ENCODE measurements at regions not wholly inside any gene's neighbourhood (a gene's known extent, or its start where the extent isn't known, plus 50 kb on each side); places are given as distances from the start of the nearest gene placed in this dataset.

DNA sequence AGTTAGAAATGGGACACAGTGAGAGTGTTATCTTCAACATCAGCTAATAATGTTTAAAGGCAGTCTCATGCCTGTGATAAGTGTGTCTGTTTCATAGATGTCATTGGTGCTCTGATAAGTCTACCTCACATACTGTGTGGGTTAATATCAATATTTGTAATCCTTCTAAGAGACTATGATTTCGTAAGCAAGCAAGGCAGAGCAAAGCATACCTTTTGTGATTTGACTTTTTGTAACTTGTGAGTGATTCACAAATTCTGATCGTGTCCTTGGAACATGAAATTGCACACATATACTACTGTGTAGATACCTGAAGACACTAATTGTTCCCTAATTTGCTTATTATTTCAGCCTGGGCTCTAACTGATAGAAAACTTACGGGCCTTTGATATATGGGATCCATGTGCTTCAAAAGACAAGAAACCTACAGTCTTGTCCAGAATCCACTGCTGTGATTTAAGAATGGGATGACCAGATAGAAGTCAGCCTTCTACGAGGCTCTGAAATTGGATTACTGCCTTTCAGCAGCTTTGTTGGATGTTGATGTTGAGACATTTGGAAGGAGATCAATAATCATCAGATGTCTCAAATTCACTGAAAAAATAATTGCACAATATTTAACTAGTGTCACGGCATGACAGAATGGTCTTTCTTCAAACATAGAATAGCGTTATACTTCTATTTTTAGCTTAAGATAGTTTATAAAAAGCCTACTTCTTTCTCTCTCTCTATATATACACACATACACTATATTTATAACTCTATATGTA, 63.2 kb upstream of the KLF6 start:
- no peak for DNase-seq
- H3K36me3 Mint-ChIP-seq, result peaks cover 3% of the 10 kb centered on the region
- H3K27ac Mint-ChIP-seq, result no peak overlapping the region
- peaks cover 35% of the 10 kb centered on the region for H3K4me1 Mint-ChIP-seq
- H3K4me3 Mint-ChIP-seq, result no peak overlapping the region
- H3K9me3 Mint-ChIP-seq, result peaks cover 2% of the 10 kb centered on the region
- no peaks in the 10 kb centered on the region for H3K27me3 Mint-ChIP-seq

DNA sequence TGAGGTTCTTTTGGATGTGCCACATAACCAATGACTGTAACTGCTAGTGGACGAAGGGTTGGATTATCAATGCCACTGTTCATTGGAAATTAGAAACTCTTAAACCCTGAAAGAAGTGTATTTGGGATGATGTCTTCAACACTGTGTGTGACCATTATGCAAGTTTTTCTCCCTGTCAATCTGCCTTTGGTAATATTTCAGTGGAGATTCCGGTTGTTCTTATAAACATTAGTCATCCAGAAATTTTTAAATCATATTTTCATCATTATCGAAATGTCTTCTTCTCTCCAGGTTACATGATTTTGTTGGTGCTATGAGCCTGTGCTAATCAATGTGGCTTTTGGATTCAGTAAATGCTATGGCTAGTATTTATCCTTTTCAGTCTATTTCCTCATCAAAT, 61.7 kb upstream of the KLF6 start:
- no peak for DNase-seq
- Mint-ChIP-seq H3K27ac (no peak overlapping the region), H3K4me3 (no peak overlapping the region), H3K27me3 (no peaks in the 10 kb centered on the region), H3K4me1 (peaks cover 21% of the 10 kb centered on the region), H3K9me3 (peaks cover 2% of the 10 kb centered on the region), H3K36me3 (peaks cover 3% of the 10 kb centered on the region)

- peaks cover 6% of the 10 kb centered on the region for H3K4me1 Mint-ChIP-seq
- H3K27ac Mint-ChIP-seq, result no peak overlapping the region
- no peak overlapping the region for H3K4me3 Mint-ChIP-seq
- no peaks in the 10 kb centered on the region for H3K27me3 Mint-ChIP-seq
- peaks cover 2% of the 10 kb centered on the region for H3K9me3 Mint-ChIP-seq
- no peaks in the 10 kb centered on the region for H3K36me3 Mint-ChIP-seq
- DNase-seq, result no peak
Observed at GRCh38 chr10:3844491-3845025, 59.5 kb upstream of the KLF6 start.

GRCh38 chr10:3838460-3839437, 53.7 kb upstream of the KLF6 start:
- Mint-ChIP-seq H3K4me3 (no peak overlapping the region), H3K4me1 (peaks cover 30% of the 10 kb centered on the region), H3K27ac (no peak overlapping the region), H3K9me3 (no peaks in the 10 kb centered on the region), H3K27me3 (no peaks in the 10 kb centered on the region), H3K36me3 (peaks cover 2% of the 10 kb centered on the region)
- DNase-seq, result no peak

DNA sequence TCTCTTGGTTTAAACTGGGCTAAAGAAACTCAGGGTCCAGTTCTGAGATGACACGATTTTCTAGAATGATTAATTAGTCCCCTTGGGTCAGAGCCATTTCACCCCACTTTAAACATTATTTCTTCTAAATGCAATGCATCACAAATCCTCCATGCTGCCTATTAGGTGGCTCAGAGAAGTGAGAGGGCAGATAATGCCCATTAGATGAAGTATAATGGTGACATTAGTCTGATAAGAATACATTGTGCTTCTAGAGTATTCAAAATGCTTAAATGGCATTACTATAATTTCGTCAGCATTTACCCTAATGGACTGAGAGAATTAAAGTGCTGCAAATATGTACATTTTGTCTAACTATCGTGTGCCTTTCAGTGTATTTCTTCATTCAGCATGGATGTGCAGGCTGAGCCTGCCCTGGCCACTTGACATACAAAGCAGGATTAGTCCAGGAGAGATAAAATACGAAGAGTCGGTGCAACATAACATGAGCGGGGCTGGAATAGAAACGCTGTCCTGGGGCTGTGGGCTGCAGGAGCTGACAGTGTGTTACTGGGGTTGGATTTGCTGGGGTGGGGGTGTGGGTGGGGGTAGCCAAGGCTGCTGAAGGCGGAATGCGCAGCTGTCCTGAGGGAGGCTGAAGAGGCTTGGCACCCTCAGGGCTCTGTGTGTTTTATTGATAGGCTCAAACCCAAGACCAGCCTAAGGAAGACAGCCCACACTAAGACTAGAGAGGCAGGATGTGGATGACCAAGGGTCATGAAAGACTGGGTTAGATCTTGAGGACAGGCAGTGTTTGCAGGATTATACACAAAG, 52.8 kb upstream of the KLF6 start:
- H3K27ac Mint-ChIP-seq, result no peak overlapping the region
- DNase-seq, result no peak
- no peaks in the 10 kb centered on the region for H3K9me3 Mint-ChIP-seq
- H3K27me3 Mint-ChIP-seq, result no peaks in the 10 kb centered on the region
- H3K4me1 Mint-ChIP-seq, result peaks cover 33% of the 10 kb centered on the region
- peaks cover 2% of the 10 kb centered on the region for H3K36me3 Mint-ChIP-seq
- no peak overlapping the region for H3K4me3 Mint-ChIP-seq

DNA sequence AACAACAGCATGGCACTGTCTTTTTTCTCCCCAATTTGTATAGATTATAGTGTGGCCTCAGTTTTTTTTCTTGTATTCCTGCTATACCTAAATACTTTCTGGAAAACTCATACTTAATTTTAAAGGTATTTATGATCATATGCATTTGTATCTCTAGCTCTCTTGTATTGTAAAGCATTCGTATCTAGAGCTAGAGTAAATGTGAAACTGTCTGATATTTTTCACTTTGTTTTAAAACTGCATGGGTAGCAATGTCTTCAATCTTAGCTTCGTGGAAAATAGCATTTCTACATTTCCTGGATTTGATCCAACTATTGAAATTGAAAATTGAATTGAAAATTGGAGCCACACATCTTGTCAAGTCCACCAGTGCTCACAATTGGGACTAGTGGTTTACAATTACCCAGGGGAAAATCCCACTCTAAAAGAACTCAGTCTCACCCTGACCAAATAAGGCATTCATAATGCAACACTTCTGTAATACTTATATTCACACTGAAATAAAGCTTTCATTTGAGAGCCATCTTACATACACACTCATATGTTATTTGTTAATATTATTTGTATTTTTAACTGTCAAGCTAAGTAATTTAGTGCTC, 51.3 kb upstream of the KLF6 start:
- peak overlapping the region; percentile 26 for H3K4me3 Mint-ChIP-seq
- no peaks in the 10 kb centered on the region for H3K27me3 Mint-ChIP-seq
- peaks cover 2% of the 10 kb centered on the region for H3K36me3 Mint-ChIP-seq
- no peak for DNase-seq
- H3K9me3 Mint-ChIP-seq, result no peaks in the 10 kb centered on the region
- peak overlapping the region; percentile 83 for H3K27ac Mint-ChIP-seq
- peaks cover 46% of the 10 kb centered on the region for H3K4me1 Mint-ChIP-seq

DNA sequence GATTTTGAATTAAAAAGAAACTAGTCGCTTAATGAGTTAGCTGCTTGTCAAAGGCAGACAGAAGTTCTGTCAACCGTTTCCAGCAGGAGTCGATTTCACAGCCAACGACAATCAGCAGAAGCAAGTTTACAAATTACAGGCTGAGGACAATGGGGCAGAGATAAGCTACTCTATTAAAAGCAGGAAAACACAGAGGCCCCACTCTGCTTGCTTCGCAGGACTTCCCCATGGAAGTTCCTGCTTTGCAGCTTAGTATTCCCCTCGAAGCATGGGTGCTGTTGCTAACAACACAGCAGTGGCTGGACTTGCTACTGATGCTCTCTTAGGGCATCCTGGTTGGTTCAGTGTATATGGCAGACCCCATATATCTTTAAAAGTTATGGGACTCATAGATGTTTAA, 50.8 kb upstream of the KLF6 start:
- H3K9me3 Mint-ChIP-seq, result no peaks in the 10 kb centered on the region
- peak overlapping the region; percentile 26 for H3K4me3 Mint-ChIP-seq
- peaks cover 2% of the 10 kb centered on the region for H3K36me3 Mint-ChIP-seq
- H3K27ac Mint-ChIP-seq, result peak overlapping the region; percentile 83
- peaks cover 46% of the 10 kb centered on the region for H3K4me1 Mint-ChIP-seq
- H3K27me3 Mint-ChIP-seq, result no peaks in the 10 kb centered on the region
- no peak for DNase-seq

DNA sequence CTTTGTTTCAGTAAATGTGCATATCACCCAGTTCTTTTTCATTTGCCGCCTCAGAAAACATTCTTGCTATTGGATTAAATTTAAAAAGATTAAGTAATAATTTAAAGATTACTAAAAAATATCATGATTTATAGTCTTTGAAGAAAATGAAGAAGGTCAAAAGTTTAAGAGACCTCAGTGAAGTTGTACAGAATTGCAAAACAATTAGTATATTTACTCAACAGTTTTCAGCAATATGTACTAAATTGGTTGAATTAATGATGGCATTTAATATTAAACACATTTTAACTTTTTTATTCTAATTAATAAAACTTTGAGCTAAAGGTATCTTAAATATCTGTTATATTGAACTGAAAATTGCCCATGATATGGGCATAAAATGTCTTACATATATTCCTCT, 49.9 kb upstream of the KLF6 start:
- Mint-ChIP-seq H3K36me3 (peaks cover 2% of the 10 kb centered on the region), H3K27me3 (no peaks in the 10 kb centered on the region), H3K4me1 (peaks cover 46% of the 10 kb centered on the region), H3K9me3 (no peaks in the 10 kb centered on the region), H3K4me3 (no peak overlapping the region), H3K27ac (no peak overlapping the region)
- DNase-seq, result no peak

Data from activated naive CD8-positive, alpha-beta T cell treated with anti-CD3 and anti-CD28 coated beads for 36 hours (primary cell).